ENCODE measurements at regions not wholly inside any gene's neighbourhood (a gene's known extent, or its start where the extent isn't known, plus 50 kb on each side); places are given as distances from the start of the nearest gene placed in this dataset.
A peak's percentile ranks its signal among the peaks of the same experiment; 100 is the strongest.

DNA sequence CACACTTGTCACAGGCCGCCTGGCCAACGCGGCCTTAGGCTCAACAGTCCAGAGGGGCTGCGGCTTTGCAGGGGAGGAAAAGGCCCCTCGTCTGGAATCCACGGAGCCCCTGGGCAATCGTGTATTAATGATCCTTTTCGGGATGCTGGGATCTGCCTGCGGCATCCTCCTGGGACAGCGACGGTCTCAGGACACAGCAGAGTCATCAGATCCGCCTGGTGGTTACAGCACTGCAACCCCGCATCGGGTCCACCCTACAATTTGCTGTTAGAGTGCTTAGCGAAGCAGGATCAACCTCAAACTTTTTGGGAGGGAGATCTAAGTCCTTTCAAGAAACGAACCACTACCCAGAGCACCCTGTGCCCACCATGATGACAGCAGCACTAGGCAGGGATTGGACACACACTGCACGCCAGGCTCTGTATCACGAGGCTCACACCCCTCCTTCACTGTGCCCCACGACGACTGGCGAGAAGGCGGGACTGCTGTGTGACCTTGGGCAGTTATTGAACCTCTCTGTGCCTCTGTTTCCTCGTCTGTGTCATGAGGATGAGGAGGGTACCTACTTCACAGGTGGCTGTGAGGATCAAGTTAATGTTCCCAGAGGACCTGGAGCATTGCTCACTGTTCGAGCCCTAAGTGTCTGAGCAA lies 100.4 kb upstream of the COL5A1 start:
- no peaks in the 10 kb centered on the region for H3K9me3 ChIP-seq (ENCODE audit: control insufficient read depth in 2 of 2, low read length in 2 of 2)
- no peaks in the 10 kb centered on the region for H3K4me1 Mint-ChIP-seq
- no peaks in the 10 kb centered on the region for H3K36me3 Mint-ChIP-seq
- ATAC-seq (ENCODE audit: low read depth in 2 of 2) (no peak), DNase-seq (no peak)
- H3K27ac ChIP-seq (ENCODE audit: insufficient read depth, low read length, poor library complexity, severe bottlenecking), result no peak overlapping the region
- H3K27ac Mint-ChIP-seq, result no peak overlapping the region
- no peak overlapping the region for H3K4me3 ChIP-seq (ENCODE audit: low read depth, low read length)
- no peaks in the 10 kb centered on the region for H3K9me3 Mint-ChIP-seq
- H3K36me3 ChIP-seq (ENCODE audit: control insufficient read depth, insufficient read depth, low read length), result no peaks in the 10 kb centered on the region
- no peaks in the 10 kb centered on the region for H3K4me1 ChIP-seq (ENCODE audit: control insufficient read depth, insufficient read depth, low read length, poor library complexity, severe bottlenecking)
- no peak overlapping the region for H3K4me3 Mint-ChIP-seq
- no peaks in the 10 kb centered on the region for H3K27me3 ChIP-seq (ENCODE audit: control insufficient read depth, insufficient read depth, low read length)
- no peaks in the 10 kb centered on the region for H3K27me3 Mint-ChIP-seq

DNA sequence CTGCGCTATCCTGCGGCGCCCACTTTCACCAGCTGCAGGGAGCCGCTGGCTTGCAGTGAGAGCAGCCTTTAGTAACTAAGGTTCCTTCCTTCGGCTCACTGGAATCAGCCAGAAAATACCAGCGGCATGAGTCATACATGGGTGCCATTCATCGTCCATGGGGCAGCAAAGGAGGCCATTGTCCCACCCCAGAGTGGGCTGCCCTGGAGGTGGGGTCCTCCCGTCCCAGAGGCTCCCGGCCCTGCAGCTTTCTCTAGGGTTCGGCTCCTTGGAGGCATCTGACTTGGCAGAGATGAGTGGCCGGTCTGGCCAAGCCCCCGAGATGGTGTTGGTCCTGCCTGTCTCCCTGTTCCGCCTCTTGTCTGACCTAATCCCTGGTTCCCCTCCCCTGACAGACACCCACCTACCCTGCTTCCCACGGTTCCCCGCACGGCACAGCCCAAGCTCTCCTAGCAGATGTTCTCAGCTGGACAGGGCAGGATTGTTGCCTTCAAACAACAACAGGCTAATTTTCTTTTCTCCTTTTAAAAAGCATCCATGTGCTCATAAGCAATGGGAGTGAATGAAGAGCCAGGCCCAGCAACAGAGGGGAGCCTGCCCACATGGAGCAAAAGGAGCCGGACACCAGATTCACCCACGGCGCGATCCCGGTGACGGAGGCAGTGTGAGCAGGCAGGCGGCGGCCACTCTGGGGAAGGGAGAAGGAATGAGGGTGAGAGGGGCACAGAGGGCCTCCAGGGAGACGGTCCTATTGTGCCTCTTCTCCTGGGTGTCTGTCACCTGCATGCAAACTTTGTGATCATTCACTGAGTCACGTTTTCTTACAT lies 97.0 kb upstream of the COL5A1 start:
- no peaks in the 10 kb centered on the region for H3K27me3 Mint-ChIP-seq
- H3K9me3 ChIP-seq (ENCODE audit: control insufficient read depth in 2 of 2, low read length in 2 of 2), result no peaks in the 10 kb centered on the region

DNA sequence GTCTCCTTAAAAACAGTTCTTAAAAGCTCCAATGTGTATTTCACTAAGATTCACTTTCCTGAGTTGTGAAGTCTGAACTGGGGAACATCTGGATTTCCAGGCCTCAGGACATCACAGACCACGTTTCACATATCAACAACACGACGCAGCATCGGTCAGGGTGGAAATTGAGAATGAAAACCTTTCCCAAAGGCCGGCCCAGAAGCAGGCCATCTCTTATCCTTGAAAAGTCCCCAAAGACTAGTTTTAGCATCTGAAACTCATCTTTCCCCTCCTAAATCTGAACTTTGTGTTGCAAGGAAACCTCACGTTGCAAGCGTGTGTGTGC lies 96.4 kb upstream of the COL5A1 start:
- Mint-ChIP-seq H3K27me3 (no peaks in the 10 kb centered on the region), H3K9me3 (no peaks in the 10 kb centered on the region), H3K4me3 (no peak overlapping the region), H3K4me1 (no peaks in the 10 kb centered on the region), H3K36me3 (no peaks in the 10 kb centered on the region), H3K27ac (no peak overlapping the region)
- H3K4me1 ChIP-seq (ENCODE audit: control insufficient read depth, insufficient read depth, low read length, poor library complexity, severe bottlenecking), result no peaks in the 10 kb centered on the region
- no peak for DNase-seq
- no peaks in the 10 kb centered on the region for H3K9me3 ChIP-seq (ENCODE audit: control insufficient read depth in 2 of 2, low read length in 2 of 2)
- H3K36me3 ChIP-seq (ENCODE audit: control insufficient read depth, insufficient read depth, low read length), result no peaks in the 10 kb centered on the region
- no peaks in the 10 kb centered on the region for H3K27me3 ChIP-seq (ENCODE audit: control insufficient read depth, insufficient read depth, low read length)
- no peak overlapping the region for H3K4me3 ChIP-seq (ENCODE audit: low read depth, low read length)
- no peak for ATAC-seq (ENCODE audit: low read depth in 2 of 2)
- H3K27ac ChIP-seq (ENCODE audit: insufficient read depth, low read length, poor library complexity, severe bottlenecking), result no peak overlapping the region

More for the DNA sequence above, 97.0 kb upstream of the COL5A1 start:
- no peak for DNase-seq
- no peaks in the 10 kb centered on the region for H3K36me3 Mint-ChIP-seq
- no peaks in the 10 kb centered on the region for H3K9me3 Mint-ChIP-seq
- Histone ChIP-seq H3K27me3 (ENCODE audit: control insufficient read depth, insufficient read depth, low read length) (no peaks in the 10 kb centered on the region), H3K27ac (ENCODE audit: insufficient read depth, low read length, poor library complexity, severe bottlenecking) (no peak overlapping the region), H3K36me3 (ENCODE audit: control insufficient read depth, insufficient read depth, low read length) (no peaks in the 10 kb centered on the region), H3K4me3 (ENCODE audit: low read depth, low read length) (no peak overlapping the region), H3K4me1 (ENCODE audit: control insufficient read depth, insufficient read depth, low read length, poor library complexity, severe bottlenecking) (no peaks in the 10 kb centered on the region)
- no peaks in the 10 kb centered on the region for H3K4me1 Mint-ChIP-seq
- no peak overlapping the region for H3K27ac Mint-ChIP-seq
- no peak overlapping the region for H3K4me3 Mint-ChIP-seq
- ATAC-seq (ENCODE audit: low read depth in 2 of 2), result no peak

DNA sequence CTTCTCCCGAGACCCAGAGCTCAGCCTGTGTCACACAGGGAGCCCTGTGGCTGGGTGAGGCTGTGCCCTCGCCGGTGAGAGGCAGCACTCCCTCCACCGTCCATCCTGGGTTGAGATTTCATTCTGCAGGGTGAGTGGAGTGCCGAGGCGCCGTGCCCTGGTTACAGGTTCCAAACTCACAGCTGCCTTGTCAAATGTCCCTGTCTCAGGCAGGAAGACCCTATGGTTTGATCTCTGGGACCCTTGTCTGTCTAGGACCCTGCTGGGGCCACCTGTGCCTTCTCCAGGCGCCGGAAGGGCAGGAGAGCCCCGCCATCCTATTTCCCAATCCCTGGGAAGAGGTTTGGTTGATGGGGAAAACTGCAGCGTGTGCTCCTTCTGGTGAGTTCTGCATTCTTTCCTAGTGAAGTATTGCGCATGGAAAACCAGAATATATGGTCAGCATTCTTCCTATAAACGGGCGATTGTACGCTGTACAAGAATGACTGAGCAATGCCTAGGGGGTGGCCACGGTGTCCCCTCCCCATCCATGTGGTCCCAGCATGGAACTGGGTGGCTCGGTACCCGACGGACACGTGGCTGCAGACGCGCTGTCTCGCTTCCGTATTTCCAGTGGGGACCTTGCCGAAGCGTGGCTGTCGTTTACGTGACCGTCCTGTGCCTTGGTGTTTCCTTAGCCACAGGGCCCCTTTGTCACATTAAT lies 95.9 kb upstream of the COL5A1 start:
- no peak for ATAC-seq (ENCODE audit: low read depth in 2 of 2)
- no peak overlapping the region for H3K4me3 ChIP-seq (ENCODE audit: low read depth, low read length)
- peaks cover 0 to 4% (median 0%) of the 10 kb centered on the region in 7 donors for H3K9me3 Mint-ChIP-seq
- no peak overlapping the region for H3K4me3 Mint-ChIP-seq
- DNase-seq, result no peak
- no peak overlapping the region for H3K27ac ChIP-seq (ENCODE audit: insufficient read depth, low read length, poor library complexity, severe bottlenecking)
- no peaks in the 10 kb centered on the region for H3K4me1 ChIP-seq (ENCODE audit: control insufficient read depth, insufficient read depth, low read length, poor library complexity, severe bottlenecking)
- no peaks in the 10 kb centered on the region for H3K9me3 ChIP-seq (ENCODE audit: control insufficient read depth in 2 of 2, low read length in 2 of 2)
- H3K36me3 ChIP-seq (ENCODE audit: control insufficient read depth, insufficient read depth, low read length), result no peaks in the 10 kb centered on the region
- H3K4me1 Mint-ChIP-seq, result no peaks in the 10 kb centered on the region
- H3K27me3 Mint-ChIP-seq, result no peaks in the 10 kb centered on the region
- no peaks in the 10 kb centered on the region for H3K36me3 Mint-ChIP-seq
- H3K27ac Mint-ChIP-seq, result no peak overlapping the region
- H3K27me3 ChIP-seq (ENCODE audit: control insufficient read depth, insufficient read depth, low read length), result no peaks in the 10 kb centered on the region

- Mint-ChIP-seq H3K9me3 (peaks cover 0 to 5% (median 1%) of the 10 kb centered on the region in 7 donors), H3K36me3 (no peaks in the 10 kb centered on the region), H3K4me1 (no peaks in the 10 kb centered on the region), H3K4me3 (no peak overlapping the region), H3K27me3 (no peaks in the 10 kb centered on the region), H3K27ac (no peak overlapping the region)
- no peak overlapping the region for H3K27ac ChIP-seq (ENCODE audit: insufficient read depth, low read length, poor library complexity, severe bottlenecking)
- no peaks in the 10 kb centered on the region for H3K36me3 ChIP-seq (ENCODE audit: control insufficient read depth, insufficient read depth, low read length)
- DNase-seq (no peak), ATAC-seq (ENCODE audit: low read depth in 2 of 2) (no peak)
- no peak overlapping the region for H3K4me3 ChIP-seq (ENCODE audit: low read depth, low read length)
- H3K9me3 ChIP-seq (ENCODE audit: control insufficient read depth in 2 of 2, low read length in 2 of 2), result no peaks in the 10 kb centered on the region
- no peaks in the 10 kb centered on the region for H3K4me1 ChIP-seq (ENCODE audit: control insufficient read depth, insufficient read depth, low read length, poor library complexity, severe bottlenecking)
- no peaks in the 10 kb centered on the region for H3K27me3 ChIP-seq (ENCODE audit: control insufficient read depth, insufficient read depth, low read length)
Observed at GRCh38 chr9:134546246-134546731, 95.3 kb upstream of the COL5A1 start.

DNA sequence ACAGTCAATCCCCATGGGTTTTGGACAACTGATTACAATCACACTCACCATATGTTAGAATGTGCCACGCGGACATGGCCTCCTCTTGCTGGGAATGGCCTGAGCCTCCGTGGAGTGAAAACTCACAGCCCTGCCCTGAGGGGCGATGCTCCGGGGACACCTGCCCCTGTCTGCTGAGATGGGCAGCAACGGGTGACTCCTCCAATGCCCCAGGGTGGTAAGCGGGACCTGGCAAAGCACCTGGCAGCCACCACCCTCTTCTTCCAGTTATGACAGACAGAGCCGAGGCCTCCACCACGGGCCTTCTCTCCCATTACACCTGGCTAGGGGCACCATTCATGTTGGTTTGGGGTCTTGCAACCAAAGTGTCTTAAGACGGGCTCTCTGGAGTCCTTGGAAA lies 94.9 kb upstream of the COL5A1 start:
- H3K9me3 Mint-ChIP-seq, result peaks cover 0 to 5% (median 1%) of the 10 kb centered on the region in 7 donors

GRCh38 chr9:134547161-134548100 lies 94.2 kb upstream of the COL5A1 start:
- ATAC-seq (ENCODE audit: low read depth in 2 of 2), result no peak

More for the DNA sequence above, 94.9 kb upstream of the COL5A1 start:
- H3K27me3 ChIP-seq (ENCODE audit: control insufficient read depth, insufficient read depth, low read length), result no peaks in the 10 kb centered on the region
- H3K4me3 Mint-ChIP-seq, result no peak overlapping the region
- H3K4me3 ChIP-seq (ENCODE audit: low read depth, low read length), result no peak overlapping the region
- no peaks in the 10 kb centered on the region for H3K4me1 ChIP-seq (ENCODE audit: control insufficient read depth, insufficient read depth, low read length, poor library complexity, severe bottlenecking)
- no peak overlapping the region for H3K27ac Mint-ChIP-seq
- DNase-seq (no peak), ATAC-seq (ENCODE audit: low read depth in 2 of 2) (no peak)
- no peaks in the 10 kb centered on the region for H3K36me3 Mint-ChIP-seq
- H3K36me3 ChIP-seq (ENCODE audit: control insufficient read depth, insufficient read depth, low read length), result no peaks in the 10 kb centered on the region
- no peaks in the 10 kb centered on the region for H3K4me1 Mint-ChIP-seq
- no peaks in the 10 kb centered on the region for H3K9me3 ChIP-seq (ENCODE audit: control insufficient read depth in 2 of 2, low read length in 2 of 2)
- H3K27ac ChIP-seq (ENCODE audit: insufficient read depth, low read length, poor library complexity, severe bottlenecking), result no peak overlapping the region
- H3K27me3 Mint-ChIP-seq, result no peaks in the 10 kb centered on the region

More at GRCh38 chr9:134547161-134548100, 94.2 kb upstream of the COL5A1 start:
- Histone ChIP-seq H3K36me3 (ENCODE audit: control insufficient read depth, insufficient read depth, low read length) (no peaks in the 10 kb centered on the region), H3K27ac (ENCODE audit: insufficient read depth, low read length, poor library complexity, severe bottlenecking) (no peak overlapping the region), H3K27me3 (ENCODE audit: control insufficient read depth, insufficient read depth, low read length) (no peaks in the 10 kb centered on the region), H3K4me3 (ENCODE audit: low read depth, low read length) (no peak overlapping the region), H3K4me1 (ENCODE audit: control insufficient read depth, insufficient read depth, low read length, poor library complexity, severe bottlenecking) (no peaks in the 10 kb centered on the region), H3K9me3 (ENCODE audit: control insufficient read depth in 2 of 2, low read length in 2 of 2) (no peaks in the 10 kb centered on the region)
- no peaks in the 10 kb centered on the region for H3K27me3 Mint-ChIP-seq
- peaks cover 0 to 5% (median 1%) of the 10 kb centered on the region in 7 donors for H3K9me3 Mint-ChIP-seq
- peak overlapping the region in 1 of 3 donors; percentile 66 for H3K27ac Mint-ChIP-seq
- H3K4me3 Mint-ChIP-seq, result no peak overlapping the region
- H3K36me3 Mint-ChIP-seq, result no peaks in the 10 kb centered on the region
- DNase-seq, result no peak
- H3K4me1 Mint-ChIP-seq, result no peaks in the 10 kb centered on the region

Data from CD4-positive, CD25-positive, alpha-beta regulatory T cell (primary cell).